Astrocyte of the hippocampus (primary cell): ENCODE measurements at regions not wholly inside any gene's neighbourhood (a gene's known extent, or its start where the extent isn't known, plus 50 kb on each side); places are given as distances from the start of the nearest gene placed in this dataset.

Experiments used
- DNase-seq: peaks from one replicate; pipeline ENCODE4 v3.0.0; 2011; ENCODE audit warnings: low read depth, low spot score

GRCh38 chr14:89015016-89015415 lies 190.6 kb downstream of the TTC8 start:
- no peak for DNase-seq

GRCh38 chr14:89017417-89017816 lies 193.0 kb downstream of the TTC8 start:
- DNase-seq = no peak

- DNase-seq = no peak
These were observed 197.8 kb downstream of the TTC8 start for GRCh38 chr14:89022274-89022673.

GRCh38 chr14:89024691-89025090 lies 200.2 kb downstream of the TTC8 start:
- DNase-seq = no peak

GRCh38 chr14:89025561-89026236 lies 201.2 kb downstream of the TTC8 start:
- no peak for DNase-seq

GRCh38 chr14:89027097-89027740 lies 202.8 kb downstream of the TTC8 start:
- peak; percentile 84 for DNase-seq

- DNase-seq = no peak
These were observed 204.1 kb downstream of the TTC8 start for GRCh38 chr14:89028462-89029134.

- DNase-seq = peak; percentile 9
These were observed 205.7 kb downstream of the TTC8 start for GRCh38 chr14:89029961-89030694.

- DNase-seq = no peak
These were observed 206.5 kb downstream of the TTC8 start for GRCh38 chr14:89030921-89031320.

GRCh38 chr14:89032086-89032649 lies 207.7 kb downstream of the TTC8 start:
- no peak for DNase-seq

- DNase-seq = no peak
These were observed 209.3 kb downstream of the TTC8 start for GRCh38 chr14:89033756-89034155.

- no peak for DNase-seq
These were observed 211.9 kb downstream of the TTC8 start for GRCh38 chr14:89036371-89036770.

GRCh38 chr14:89037065-89037464 lies 212.6 kb downstream of the TTC8 start:
- no peak for DNase-seq

GRCh38 chr14:89040080-89040459 lies 215.6 kb downstream of the TTC8 start:
- no peak for DNase-seq

GRCh38 chr14:89040460-89041256 lies 216.2 kb downstream of the TTC8 start:
- peak; percentile 97 for DNase-seq

- peak; percentile 73 for DNase-seq
These were observed 216.8 kb downstream of the TTC8 start for GRCh38 chr14:89041257-89041582.

- DNase-seq = no peak
These were observed 217.6 kb downstream of the TTC8 start for GRCh38 chr14:89042021-89042420.

GRCh38 chr14:89053303-89053702 lies 228.9 kb downstream of the TTC8 start:
- DNase-seq = no peak

GRCh38 chr14:89056394-89056793 lies 231.9 kb downstream of the TTC8 start:
- no peak for DNase-seq

- DNase-seq = no peak
These were observed 234.2 kb downstream of the TTC8 start for GRCh38 chr14:89058697-89059096.

- DNase-seq = no peak
These were observed 235.7 kb downstream of the TTC8 start for GRCh38 chr14:89060191-89060590.
